Neural cell (in vitro differentiated cells): ENCODE measurements at regions not wholly inside any gene's neighbourhood (a gene's known extent, or its start where the extent isn't known, plus 50 kb on each side); places are given as distances from the start of the nearest gene placed in this dataset.

Experiments used
- H2AFZ ChIP-seq: fragments of 200-600, 300-800 bp; sonication (generic), shearing (Covaris generic); 2 replicates; pipeline ENCODE4 v1.6.0; 2014; ENCODE audit warnings: low read depth, mild to moderate bottlenecking, antibody characterized with exemption, low read length, moderate library complexity
- H3F3A ChIP-seq: fragments of 200-600 bp; shearing (Covaris generic); 2 replicates; pipeline ENCODE4 v1.6.1; 2016; ENCODE audit warnings: mild to moderate bottlenecking, moderate library complexity, mixed read lengths, antibody characterized with exemption, low read length; ENCODE audit not compliant: insufficient read depth, poor library complexity, severe bottlenecking
- H3K27ac ChIP-seq: fragments of 200-600, 300-800 bp; sonication (generic), shearing (Covaris generic); 2 replicates; pipeline ENCODE4 v1.5.1; 2014; ENCODE audit warnings: mild to moderate bottlenecking, low read length, moderate library complexity
- H3K27me3 ChIP-seq: fragments of 300-800, 200-600 bp; sonication (generic), shearing (Covaris generic); 2 replicates; pipeline ENCODE4 v1.6.0; 2014; ENCODE audit warnings: mild to moderate bottlenecking, low read depth, low read length, moderate library complexity; ENCODE audit not compliant: insufficient read depth
- H3K36me3 ChIP-seq: fragments of 300-800, 200-600 bp; sonication (generic), shearing (Covaris generic); 2 replicates; pipeline ENCODE4 v1.5.1; 2014; ENCODE audit warnings: mild to moderate bottlenecking, antibody characterized with exemption, low read length, moderate library complexity; ENCODE audit not compliant: insufficient read depth
- H3K4me2 ChIP-seq: fragments of 300-800, 200-600 bp; sonication (generic), shearing (Covaris generic); 2 replicates; pipeline ENCODE4 v1.6.0; 2014; ENCODE audit warnings: mild to moderate bottlenecking, low read length
- H3K4me3 ChIP-seq: fragments of 300-800, 200-600 bp; sonication (generic), shearing (Covaris generic); 2 replicates; pipeline ENCODE4 v1.5.1; 2014; ENCODE audit warnings: mild to moderate bottlenecking, low read length, moderate library complexity
- H3K79me2 ChIP-seq: fragments of 200-600 bp; shearing (Covaris generic); replicated peaks from 2 replicates; pipeline ENCODE4 v1.6.0; 2014; ENCODE audit warnings: mild to moderate bottlenecking, low read length, moderate library complexity; ENCODE audit not compliant: insufficient read depth
- H3K9ac ChIP-seq: fragments of 300-800, 200-600 bp; sonication (generic), shearing (Covaris generic); 2 replicates; pipeline ENCODE4 v1.6.1; 2016; ENCODE audit warnings: mild to moderate bottlenecking, low read length, mixed read lengths
- H3K9me2 ChIP-seq: fragments of 200-600 bp; shearing (Covaris generic); 2 replicates; pipeline ENCODE4 v1.6.1; 2016; ENCODE audit warnings: mild to moderate bottlenecking, low read length, mixed read lengths; ENCODE audit not compliant: insufficient read depth
- H3K9me3 ChIP-seq: fragments of 200-600, 300-800 bp; sonication (generic), shearing (Covaris generic); 2 replicates; pipeline ENCODE4 v1.6.1; 2016; ENCODE audit warnings: mild to moderate bottlenecking, mixed run types, low read length, moderate library complexity, mixed read lengths
- H4K20me1 ChIP-seq: fragments of 200-600 bp; shearing (Covaris generic); 2 replicates; pipeline ENCODE4 v1.6.1; 2016; ENCODE audit warnings: mild to moderate bottlenecking, mixed run types; ENCODE audit not compliant: insufficient read depth
- CTCF ChIP-seq: fragments of 450-650 bp; IDR thresholded peaks from 2 replicates; pipeline ENCODE4 v1.5.1; 2014; ENCODE audit warnings: antibody characterized with exemption, mild to moderate bottlenecking, moderate library complexity; ENCODE audit not compliant: poor library complexity, severe bottlenecking
- EP300 ChIP-seq: fragments of 450-650 bp; conservative IDR thresholded peaks from 2 replicates; pipeline ENCODE4 v1.6.1; 2014; ENCODE audit warnings: antibody characterized with exemption, mild to moderate bottlenecking, moderate library complexity; ENCODE audit not compliant: poor library complexity, severe bottlenecking
- EZH2 ChIP-seq: fragments of 200-600, 300-800 bp; shearing (Covaris generic), sonication (generic); IDR thresholded peaks from 2 replicates; pipeline ENCODE4 v1.6.1; 2014; ENCODE audit warnings: antibody characterized with exemption, low read length, borderline replicate concordance, mild to moderate bottlenecking; ENCODE audit not compliant: insufficient read depth, poor library complexity, severe bottlenecking
- MXI1 ChIP-seq: fragments of 450-650 bp; conservative IDR thresholded peaks from 2 replicates; pipeline ENCODE4 v1.6.1; 2014; ENCODE audit warnings: antibody characterized with exemption, mild to moderate bottlenecking; ENCODE audit not compliant: poor library complexity, severe bottlenecking
- POLR2AphosphoS5 ChIP-seq: IDR thresholded peaks from 2 replicates; pipeline ENCODE4 v1.6.1; 2012
- RAD21 ChIP-seq: fragments of 450-650 bp; conservative IDR thresholded peaks from 2 replicates; pipeline ENCODE4 v1.6.1; 2014; ENCODE audit warnings: antibody characterized with exemption, mild to moderate bottlenecking, moderate library complexity
- REST ChIP-seq: IDR thresholded peaks from 2 replicates; pipeline ENCODE4 v1.6.1; 2012; ENCODE audit warnings: borderline replicate concordance
- SMC3 ChIP-seq: fragments of 450-650 bp; conservative IDR thresholded peaks from 2 replicates; pipeline ENCODE4 v1.6.1; 2014; ENCODE audit warnings: antibody characterized with exemption, mild to moderate bottlenecking, moderate library complexity; ENCODE audit not compliant: poor library complexity
- TAF1 ChIP-seq: IDR thresholded peaks from 2 replicates; pipeline ENCODE4 v1.6.1; 2012; ENCODE audit warnings: low read depth

DNA sequence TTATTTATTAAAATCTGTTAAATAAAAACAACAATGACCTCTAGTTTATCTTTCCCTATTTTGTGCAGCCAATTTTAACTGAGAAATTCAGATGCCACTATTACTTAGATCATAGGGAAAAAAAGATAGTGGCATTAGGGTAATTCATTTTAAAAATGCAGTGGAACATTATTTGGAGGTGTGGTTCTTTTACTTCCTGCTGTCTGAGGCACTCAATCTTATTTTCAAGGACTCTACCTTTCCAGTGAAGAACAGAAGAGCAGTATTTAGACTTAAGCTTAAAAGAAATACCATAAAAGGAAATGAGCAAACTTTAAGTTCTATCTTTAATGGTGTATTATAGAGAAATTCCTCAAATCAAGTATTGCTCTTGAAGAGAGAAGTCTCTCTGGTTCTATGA, 342.6 kb upstream of the KLF12 start:
- Histone ChIP-seq H3K79me2 (no peaks in the 10 kb centered on the region), H3K36me3 (no peaks in the 10 kb centered on the region), H3K9me2 (no peaks in the 10 kb centered on the region), H4K20me1 (no peaks in the 10 kb centered on the region), H3K9me3 (no peaks in the 10 kb centered on the region), H3K9ac (no peak overlapping the region), H2AFZ (no peak overlapping the region), H3K4me2 (no peak overlapping the region), H3K27ac (no peak overlapping the region), H3K4me3 (no peak overlapping the region), H3F3A (no peaks in the 10 kb centered on the region), H3K27me3 (no peaks in the 10 kb centered on the region)
- no peak for TF ChIP-seq TAF1
- TF ChIP-seq SMC3, result no peak
- no peak for TF ChIP-seq CTCF
- no peak for TF ChIP-seq MXI1
- TF ChIP-seq REST, result no peak
- TF ChIP-seq EZH2, result no peak
- TF ChIP-seq RAD21, result no peak
- TF ChIP-seq POLR2AphosphoS5, result no peak
- no peak for TF ChIP-seq EP300

DNA sequence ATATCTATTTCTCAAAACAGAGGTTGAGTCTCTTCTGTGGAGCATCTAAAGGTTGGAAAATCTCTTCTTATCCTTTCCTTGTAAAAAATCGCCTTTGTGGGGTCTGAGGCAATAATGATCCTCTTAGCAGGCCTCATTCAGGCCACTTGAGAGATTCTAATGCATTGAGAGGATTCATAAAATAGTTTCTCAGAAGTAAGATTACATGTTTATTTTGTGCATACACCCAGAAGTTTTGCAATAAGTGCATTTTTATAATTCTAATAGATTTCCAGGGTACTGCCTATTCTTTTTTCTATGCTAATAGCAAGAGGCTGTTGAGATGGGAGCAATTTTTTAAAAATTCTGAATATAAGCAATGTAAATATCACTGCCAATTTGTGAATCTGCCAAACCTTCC, 342.2 kb upstream of the KLF12 start:
- TF ChIP-seq MXI1, result no peak
- no peak for TF ChIP-seq EZH2
- no peak for TF ChIP-seq RAD21
- no peak for TF ChIP-seq REST
- TF ChIP-seq CTCF, result no peak
- TF ChIP-seq TAF1, result no peak
- TF ChIP-seq SMC3, result no peak
- TF ChIP-seq EP300, result no peak
- TF ChIP-seq POLR2AphosphoS5, result no peak
- no peaks in the 10 kb centered on the region for H3K27me3 ChIP-seq

More for the DNA sequence above, 342.2 kb upstream of the KLF12 start:
- H3K27ac ChIP-seq, result no peak overlapping the region
- H4K20me1 ChIP-seq, result no peaks in the 10 kb centered on the region
- H3K4me2 ChIP-seq, result no peak overlapping the region
- no peaks in the 10 kb centered on the region for H3K9me2 ChIP-seq
- no peak overlapping the region for H2AFZ ChIP-seq
- no peak overlapping the region for H3K9ac ChIP-seq
- no peaks in the 10 kb centered on the region for H3K9me3 ChIP-seq
- no peak overlapping the region for H3K4me3 ChIP-seq
- H3F3A ChIP-seq, result no peaks in the 10 kb centered on the region
- no peaks in the 10 kb centered on the region for H3K36me3 ChIP-seq
- H3K79me2 ChIP-seq, result no peaks in the 10 kb centered on the region
